ENCODE measurements at regions not wholly inside any gene's neighbourhood (a gene's known extent, or its start where the extent isn't known, plus 50 kb on each side); places are given as distances from the start of the nearest gene placed in this dataset.

DNA sequence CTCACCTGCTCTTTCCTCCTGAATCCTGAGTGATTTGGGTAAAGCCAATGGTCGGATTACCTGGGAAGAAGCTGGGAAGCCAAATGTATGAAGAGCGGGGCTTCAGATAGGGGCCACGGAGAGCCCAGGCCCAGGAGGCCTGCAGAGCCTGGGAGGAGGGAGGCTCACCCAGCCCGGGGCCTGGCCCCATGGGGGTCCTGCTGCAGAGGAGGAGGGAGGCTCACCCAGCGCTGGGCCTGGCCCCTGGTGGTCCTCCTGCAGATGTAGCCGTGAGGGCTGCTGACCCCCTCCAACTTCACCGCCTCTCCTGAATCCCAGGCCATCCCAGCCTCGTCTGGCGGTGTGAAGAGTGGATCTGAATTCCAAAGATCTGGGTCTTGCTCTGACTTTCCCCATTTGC lies 368.4 kb downstream of the THBS2 start:
- no peak for DNase-seq
- in situ Hi-C loops (cut with MboI; ENCODE audit: low pct_unique_long_range_greater_than_20kb, low sequenced_read_pairs) = loop anchor here (25.0 kb wide), 1 partner anchor 523 kb away; no protein-coding TSS in a partner anchor

DNA sequence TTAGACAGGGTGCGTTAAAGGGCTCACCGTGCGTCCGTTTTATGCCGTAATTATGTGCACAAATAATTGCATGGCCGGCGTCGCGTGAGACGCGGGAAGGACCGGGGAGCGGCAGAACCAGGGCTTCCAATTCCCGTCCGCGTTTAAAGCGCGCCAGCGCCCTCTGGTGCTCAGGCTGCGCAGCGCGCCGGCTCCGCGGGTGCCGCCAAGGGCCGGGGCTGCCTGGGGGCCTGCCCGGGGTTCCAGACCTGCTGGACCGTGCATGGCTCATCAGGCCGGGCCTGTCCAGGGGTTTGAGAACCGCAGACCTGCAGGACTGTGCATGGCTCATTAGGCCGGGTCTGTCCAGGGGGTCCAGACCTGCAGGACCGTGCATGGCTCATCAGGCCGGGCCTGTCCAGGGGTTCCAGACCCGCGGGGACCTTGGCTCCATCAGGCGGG lies 369.0 kb downstream of the THBS2 start:
- peak; percentile 77 for DNase-seq

DNA sequence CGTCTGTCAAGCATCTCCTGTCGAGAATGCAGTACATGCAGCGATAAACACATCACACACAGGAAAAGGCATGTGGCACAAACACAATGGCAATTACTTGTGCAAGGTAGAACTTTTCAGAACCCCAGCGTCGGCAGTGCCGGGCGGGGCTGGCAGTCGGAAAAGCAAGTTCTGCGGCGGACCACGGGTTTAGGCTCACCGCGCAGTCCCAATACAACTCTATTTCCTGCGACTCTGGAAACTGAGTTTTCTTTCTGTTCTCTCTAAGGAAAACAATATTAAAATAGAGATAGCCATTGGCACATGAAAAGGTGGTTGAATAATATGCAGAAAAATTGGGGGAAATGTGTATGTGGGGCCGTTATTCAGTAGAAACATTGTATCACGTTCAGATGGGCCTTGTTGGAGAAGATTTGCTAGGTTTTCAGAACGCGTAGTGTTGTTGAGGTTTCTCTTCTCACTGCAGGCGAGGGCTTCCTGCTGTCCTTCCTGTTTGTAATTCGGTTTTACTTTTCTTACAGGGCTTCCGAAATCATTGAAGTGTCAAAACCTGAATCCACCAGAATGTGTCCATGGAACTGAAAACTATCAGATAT lies 369.5 kb downstream of the THBS2 start:
- in situ Hi-C loops (cut with MboI; ENCODE audit: low pct_unique_long_range_greater_than_20kb, low sequenced_read_pairs) = loop anchor here (25.0 kb wide), 1 partner anchor 522 kb away; no protein-coding TSS in a partner anchor
- DNase-seq = no peak

More for the DNA sequence above, 369.0 kb downstream of the THBS2 start:
- in situ Hi-C loops (cut with MboI; ENCODE audit: low pct_unique_long_range_greater_than_20kb, low sequenced_read_pairs) = loop anchor here (25.0 kb wide), 1 partner anchor 522 kb away; no protein-coding TSS in a partner anchor

DNA sequence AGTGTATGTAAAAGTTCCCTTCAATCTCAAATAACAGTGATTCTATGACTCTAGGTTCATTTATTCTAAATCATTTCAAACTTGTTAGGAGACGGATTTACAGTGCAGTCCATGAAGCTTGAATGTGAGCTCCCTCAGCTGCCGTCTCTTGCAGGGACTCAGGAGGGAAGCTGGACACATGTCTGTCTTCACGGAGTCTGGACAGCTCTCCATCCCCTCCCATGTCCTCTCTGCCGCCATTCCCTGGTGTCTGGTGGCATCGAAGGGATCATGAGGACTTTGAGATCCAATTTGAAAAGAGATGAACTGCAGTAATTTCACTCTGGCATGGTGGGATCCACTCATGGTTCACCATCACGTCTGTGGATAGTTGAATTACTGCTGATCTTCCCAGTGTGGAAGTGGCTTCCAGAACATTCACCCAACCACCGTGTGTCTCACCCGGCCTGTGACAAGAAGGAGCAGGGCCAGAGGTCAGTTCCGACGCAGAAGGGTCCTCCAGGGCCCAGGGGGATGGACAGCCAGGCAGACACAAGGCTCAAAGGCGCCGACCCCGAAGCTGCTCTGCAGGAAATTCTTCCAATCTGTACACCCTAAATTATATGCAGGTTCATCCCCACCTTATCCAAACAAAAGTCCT lies 370.1 kb downstream of the THBS2 start:
- in situ Hi-C loops (cut with MboI; ENCODE audit: low pct_unique_long_range_greater_than_20kb, low sequenced_read_pairs) = loop anchor here (25.0 kb wide), 1 partner anchor 521 kb away; no protein-coding TSS in a partner anchor
- DNase-seq = no peak

DNA sequence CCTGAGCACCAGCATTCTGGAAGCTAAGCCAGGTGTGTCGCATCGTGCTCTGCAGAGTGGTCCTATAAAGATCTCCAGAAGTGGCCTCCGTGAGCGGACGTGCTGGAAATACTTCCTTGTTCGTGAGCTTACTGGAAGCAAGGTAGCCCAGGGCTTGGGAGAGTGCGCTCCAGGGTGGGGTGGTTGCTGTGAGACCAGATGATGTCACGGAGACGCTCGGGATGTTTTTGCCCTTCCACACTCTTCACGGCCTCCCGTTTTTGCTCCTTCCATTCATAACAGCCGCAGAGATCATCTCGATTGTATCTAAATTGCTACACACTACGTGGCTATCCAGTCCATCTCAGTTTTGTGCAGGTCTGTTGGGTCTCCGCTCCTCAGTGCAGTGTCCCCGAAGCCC lies 373.4 kb downstream of the THBS2 start:
- no peak for DNase-seq
- in situ Hi-C loops (cut with MboI; ENCODE audit: low pct_unique_long_range_greater_than_20kb, low sequenced_read_pairs) = loop anchor here (25.0 kb wide), 1 partner anchor 518 kb away; no protein-coding TSS in a partner anchor

DNA sequence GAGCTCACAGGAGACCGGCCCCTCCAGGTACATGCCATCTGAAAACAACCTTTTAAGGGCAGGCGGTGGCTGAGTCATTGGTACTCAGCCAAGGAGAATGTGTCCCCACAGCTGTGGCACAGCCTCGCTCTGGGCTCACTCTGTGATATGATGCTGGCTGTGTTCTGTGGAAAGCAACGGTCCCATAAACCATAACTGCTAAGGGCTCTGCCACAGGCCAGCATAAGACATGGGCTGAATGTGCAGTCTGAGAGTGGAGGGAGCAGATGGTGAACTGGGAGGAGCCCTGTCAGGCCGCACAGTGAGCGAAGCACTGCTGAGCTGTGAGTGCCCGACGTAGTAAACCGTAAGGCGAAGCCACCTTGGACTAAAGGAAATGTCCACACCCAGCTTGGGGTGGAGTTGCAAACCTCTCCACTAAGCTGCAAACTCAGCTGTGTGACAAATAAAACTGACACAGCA lies 375.8 kb downstream of the THBS2 start:
- in situ Hi-C loops (cut with MboI; ENCODE audit: low pct_unique_long_range_greater_than_20kb, low sequenced_read_pairs) = loop anchor here (25.0 kb wide), 1 partner anchor 516 kb away; no protein-coding TSS in a partner anchor
- no peak for DNase-seq

DNA sequence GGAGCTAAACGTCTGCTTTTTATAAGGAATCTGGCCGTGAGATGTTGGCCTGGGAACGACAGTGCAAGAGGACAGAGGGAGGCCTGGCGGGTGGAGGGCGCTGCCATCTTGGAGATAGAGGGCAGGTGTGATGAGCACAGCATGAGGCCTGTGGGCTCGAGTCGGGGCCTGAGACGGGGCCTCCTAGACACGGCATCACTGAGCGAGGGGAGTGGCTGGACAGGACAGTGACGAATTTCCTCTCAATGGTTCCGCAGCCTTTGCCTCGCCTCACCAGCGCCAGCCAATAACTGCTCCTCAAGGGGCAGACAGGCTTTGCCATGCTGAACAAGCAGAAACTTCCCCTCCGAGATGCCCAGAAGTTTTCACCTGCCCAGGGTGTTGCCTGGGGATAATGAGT lies 376.7 kb downstream of the THBS2 start:
- in situ Hi-C loops (cut with MboI; ENCODE audit: low pct_unique_long_range_greater_than_20kb, low sequenced_read_pairs) = loop anchor here (25.0 kb wide), 1 partner anchor 515 kb away; no protein-coding TSS in a partner anchor

DNA sequence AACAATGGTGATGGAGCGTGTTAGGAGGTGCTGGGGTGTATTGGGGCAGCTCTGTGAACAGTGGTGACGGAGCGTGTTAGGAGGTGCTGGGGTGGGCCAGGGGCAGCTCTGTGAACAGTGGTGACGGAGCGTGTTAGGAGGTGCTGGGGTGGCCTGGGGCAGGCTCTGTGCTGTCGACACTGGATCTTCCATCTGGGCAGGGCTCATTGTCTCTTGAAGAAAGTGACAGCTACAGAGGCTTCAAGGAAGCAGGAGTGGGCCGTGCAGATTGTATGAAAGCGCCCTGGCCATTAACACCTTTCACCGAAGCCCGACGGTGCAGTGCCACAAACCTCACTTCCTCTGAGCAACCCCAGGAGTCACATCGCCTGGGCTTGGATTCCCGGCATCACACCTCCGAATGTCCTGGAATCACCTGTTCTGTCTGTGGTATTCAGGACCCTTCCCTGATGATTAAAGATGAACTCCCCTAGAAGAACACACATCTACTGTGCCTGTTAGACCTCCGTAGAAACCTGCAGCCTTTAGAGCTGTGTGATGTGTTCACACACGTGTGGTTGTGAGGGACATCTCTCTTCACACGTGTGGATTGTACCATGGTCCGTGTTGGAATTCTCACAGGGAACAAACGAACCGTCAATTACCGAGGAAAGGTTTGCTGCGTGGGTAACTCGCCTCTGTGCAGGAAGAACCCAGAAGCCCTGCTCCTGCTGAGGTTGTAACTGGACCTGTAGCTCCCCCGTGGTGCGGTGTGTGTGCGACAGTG lies 377.7 kb downstream of the THBS2 start:
- in situ Hi-C loops (cut with MboI; ENCODE audit: low pct_unique_long_range_greater_than_20kb, low sequenced_read_pairs) = loop anchor here (25.0 kb wide), 1 partner anchor 514 kb away; no protein-coding TSS in a partner anchor
- no peak for DNase-seq

More for the DNA sequence above, 376.7 kb downstream of the THBS2 start:
- DNase-seq = no peak

- no peak for DNase-seq
- in situ Hi-C loops (cut with MboI; ENCODE audit: low pct_unique_long_range_greater_than_20kb, low sequenced_read_pairs) = loop anchor here (25.0 kb wide), 1 partner anchor 512 kb away; no protein-coding TSS in a partner anchor
Observed at GRCh38 chr6:168874637-168875036, 379.0 kb downstream of the THBS2 start.

GRCh38 chr6:168873278-168874190 lies 380.1 kb downstream of the THBS2 start:
- in situ Hi-C loops (cut with MboI; ENCODE audit: low pct_unique_long_range_greater_than_20kb, low sequenced_read_pairs) = no loop called here
- DNase-seq = no peak

GRCh38 chr6:168871642-168872315 lies 381.9 kb downstream of the THBS2 start:
- in situ Hi-C loops (cut with MboI; ENCODE audit: low pct_unique_long_range_greater_than_20kb, low sequenced_read_pairs) = no loop called here
- no peak for DNase-seq

DNA sequence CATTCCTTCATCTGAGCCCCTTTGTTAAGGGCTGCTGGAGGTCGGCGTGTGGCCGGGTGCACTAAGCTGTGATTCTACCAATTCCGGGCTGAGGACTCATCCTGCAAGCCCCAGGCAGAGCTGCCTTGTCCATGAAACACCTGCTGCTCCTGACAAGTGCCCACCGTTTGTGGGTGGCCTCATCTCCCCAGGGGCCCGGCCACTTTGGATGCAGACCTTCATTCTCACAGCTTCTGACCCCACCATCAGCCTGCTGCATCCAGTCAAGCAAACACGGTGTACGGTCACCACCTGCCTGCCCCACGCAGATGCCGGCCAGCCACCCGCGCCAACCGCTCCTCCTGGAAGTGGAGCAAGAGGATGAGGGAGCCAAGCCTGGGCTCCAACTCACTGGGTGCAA lies 382.7 kb downstream of the THBS2 start:
- no peak for DNase-seq

DNA sequence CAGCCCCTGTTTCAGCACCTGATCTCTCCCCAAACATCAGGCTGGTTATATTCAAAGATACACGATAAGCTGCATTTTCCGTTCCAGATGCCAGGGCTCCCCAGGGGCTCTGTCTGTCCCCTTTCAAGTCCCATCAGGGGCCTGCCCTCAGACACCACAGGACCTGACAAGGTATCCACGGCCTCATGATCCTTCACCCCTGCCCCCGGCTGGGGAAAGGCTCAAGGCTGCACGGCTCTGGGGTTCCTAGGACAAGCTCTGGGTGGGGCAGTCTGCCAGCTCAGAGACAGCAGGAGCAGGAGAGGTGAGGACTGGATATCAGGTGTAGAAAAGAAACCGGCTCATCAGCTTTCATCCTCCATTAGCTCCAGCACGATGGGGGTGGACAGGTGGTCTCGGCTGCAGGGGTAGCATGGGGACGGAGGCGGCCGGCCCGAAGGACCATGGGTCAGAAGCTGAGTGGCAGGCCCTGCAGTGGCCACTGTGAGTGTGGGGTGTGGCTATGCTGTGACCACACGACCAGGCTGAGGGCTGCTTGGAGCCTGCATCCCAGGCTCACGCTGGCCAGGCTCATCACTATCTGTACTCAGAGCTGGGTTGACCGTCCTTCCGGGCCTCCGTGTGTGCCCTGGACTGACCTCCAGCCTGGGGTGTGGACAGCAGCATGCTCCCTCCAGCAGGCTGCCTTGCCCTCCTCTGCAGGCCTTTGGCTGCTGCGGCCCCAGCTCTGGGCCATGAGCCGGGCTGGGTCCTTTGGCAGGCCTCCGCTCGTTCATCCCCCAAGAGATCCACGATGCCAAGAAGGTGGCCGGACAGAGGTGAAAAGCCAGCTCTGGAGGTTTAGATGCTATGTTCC lies 386.2 kb downstream of the THBS2 start:
- DNase-seq = no peak
- in situ Hi-C loops (cut with MboI; ENCODE audit: low pct_unique_long_range_greater_than_20kb, low sequenced_read_pairs) = no loop called here

More for the DNA sequence above, 382.7 kb downstream of the THBS2 start:
- in situ Hi-C loops (cut with MboI; ENCODE audit: low pct_unique_long_range_greater_than_20kb, low sequenced_read_pairs) = no loop called here

- in situ Hi-C loops (cut with MboI; ENCODE audit: low pct_unique_long_range_greater_than_20kb, low sequenced_read_pairs) = no loop called here
Observed at GRCh38 chr6:168866534-168866933, 387.1 kb downstream of the THBS2 start.

DNA sequence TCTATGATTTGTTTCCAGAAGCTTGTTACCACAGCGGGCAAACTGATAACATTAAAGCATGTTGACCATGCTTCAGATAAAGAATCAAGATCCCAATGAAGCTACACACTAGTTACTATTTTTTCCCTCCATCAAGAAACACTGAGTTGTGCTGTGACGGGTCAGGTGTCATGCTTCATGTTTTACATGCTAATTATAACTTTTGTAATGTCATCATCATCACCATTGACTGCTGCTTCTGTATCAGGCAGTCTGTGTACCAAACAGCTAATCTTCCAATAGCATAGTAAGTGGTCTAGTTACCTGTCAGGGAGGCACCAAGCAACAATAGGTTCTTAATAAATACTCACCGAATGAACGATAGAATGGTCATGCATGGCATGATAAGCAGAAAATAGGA lies 388.1 kb downstream of the THBS2 start:
- no peak for DNase-seq
- in situ Hi-C loops (cut with MboI; ENCODE audit: low pct_unique_long_range_greater_than_20kb, low sequenced_read_pairs) = no loop called here

More at GRCh38 chr6:168866534-168866933, 387.1 kb downstream of the THBS2 start:
- no peak for DNase-seq

GRCh38 chr6:168864541-168865460 lies 388.8 kb downstream of the THBS2 start:
- no peak for DNase-seq
- in situ Hi-C loops (cut with MboI; ENCODE audit: low pct_unique_long_range_greater_than_20kb, low sequenced_read_pairs) = no loop called here
